ENCODE measurements at regions not wholly inside any gene's neighbourhood (a gene's known extent, or its start where the extent isn't known, plus 50 kb on each side); places are given as distances from the start of the nearest gene placed in this dataset.
"Not testable (repeated sequence)": the region's sequence is repeated elsewhere in the genome, so short reads cannot be mapped to it uniquely, and the experiment has no call there.

GRCh38 chr9:42852133-42852930 is 668.9 kb downstream of the SPATA31A6 start (continued):
- TF ChIP-seq ZNF574 (CRISPR knock-in tag; IDR thresholded peaks at IDR 0.05) (peak; percentile 53), STAG1 (CRISPR knock-in tag; IDR thresholded peaks at IDR 0.05) (peak; percentile 59), ELF1 (CRISPR knock-in tag; IDR thresholded peaks at IDR 0.05) (peak; percentile 40; the same call in 1 of the 2 replicates), ETV5 (CRISPR knock-in tag; IDR thresholded peaks at IDR 0.05; ENCODE audit: borderline replicate concordance) (peak; percentile 50; the same call in 1 of the 2 replicates), TAF1 (CRISPR knock-in tag; IDR thresholded peaks at IDR 0.05) (0 out of 2 replicates have a peak, but pooled peaks have one; percentile 22), GABPA (IDR thresholded peaks at IDR 0.05; ENCODE audit: low read depth, low read length) (peak; percentile 45), HDAC1 (CRISPR knock-in tag; IDR thresholded peaks at IDR 0.05) (peak; percentile 25; the same call in 1 of the 2 replicates), ZNF770 (CRISPR knock-in tag; IDR thresholded peaks at IDR 0.05) (peak; percentile 70; the same call in 1 of the 2 replicates), ZSCAN29 (CRISPR knock-in tag; conservative IDR thresholded peaks at IDR 0.05) (peak; percentile 99), SIN3A (IDR thresholded peaks at IDR 0.05; ENCODE audit: borderline replicate concordance, low read depth, low read length) (0 out of 2 replicates have a peak, but pooled peaks have one; percentile 29), ARID5B (CRISPR knock-in tag; IDR thresholded peaks at IDR 0.05) (0 out of 2 replicates have a peak, but pooled peaks have one; percentile 27), TFDP1 (CRISPR knock-in tag; IDR thresholded peaks at IDR 0.05; ENCODE audit: borderline replicate concordance) (peak; percentile 71; the same call in 1 of the 2 replicates), ZNF451 (CRISPR knock-in tag; IDR thresholded peaks at IDR 0.05) (0 out of 2 replicates have a peak, but pooled peaks have one; percentile 45), ZFX (CRISPR knock-in tag; IDR thresholded peaks at IDR 0.05; ENCODE audit: low read depth) (peak; percentile 41; the same call in 1 of the 2 replicates), TARDBP (CRISPR knock-in tag; IDR thresholded peaks at IDR 0.05) (0 out of 2 replicates have a peak, but pooled peaks have one; percentile 24)
- not testable (repeated sequence) for TF ChIP-seq GABPA (CRISPR knock-in tag; IDR thresholded peaks at IDR 0.05; ENCODE audit: low read depth)
